ENCODE measurements at regions not wholly inside any gene's neighbourhood (a gene's known extent, or its start where the extent isn't known, plus 50 kb on each side); places are given as distances from the start of the nearest gene placed in this dataset.

DNA sequence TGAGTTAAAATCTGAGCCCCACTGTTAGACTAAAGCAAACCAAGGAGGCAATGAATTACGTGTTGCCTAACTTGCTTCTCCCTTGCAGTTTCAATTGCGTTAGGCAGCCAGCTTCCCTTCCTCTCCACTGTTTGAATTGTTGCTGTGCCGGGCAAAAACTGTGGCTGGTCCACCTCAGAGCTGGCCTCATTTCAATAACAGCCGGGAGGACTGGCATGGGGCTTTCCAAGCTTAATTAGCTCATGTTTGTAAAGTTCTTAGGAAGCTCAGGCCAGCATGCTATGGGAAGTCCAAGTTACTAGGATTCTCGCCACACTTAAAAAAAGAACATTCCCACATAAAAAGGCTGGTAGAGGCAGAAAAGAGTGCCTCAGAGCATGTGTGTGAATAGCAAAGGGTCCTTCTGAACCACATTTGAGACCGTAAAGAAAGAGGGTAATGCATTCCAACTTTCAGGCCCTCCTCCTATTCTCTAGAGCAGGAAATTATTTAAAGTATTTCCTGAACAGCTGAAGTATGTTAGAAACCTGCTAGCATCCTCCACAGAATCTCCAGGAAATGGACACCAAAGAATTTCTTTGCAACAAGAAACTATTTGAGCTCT, 79.0 kb upstream of the SMURF2 start:
- TF ChIP-seq, protein P1, sequence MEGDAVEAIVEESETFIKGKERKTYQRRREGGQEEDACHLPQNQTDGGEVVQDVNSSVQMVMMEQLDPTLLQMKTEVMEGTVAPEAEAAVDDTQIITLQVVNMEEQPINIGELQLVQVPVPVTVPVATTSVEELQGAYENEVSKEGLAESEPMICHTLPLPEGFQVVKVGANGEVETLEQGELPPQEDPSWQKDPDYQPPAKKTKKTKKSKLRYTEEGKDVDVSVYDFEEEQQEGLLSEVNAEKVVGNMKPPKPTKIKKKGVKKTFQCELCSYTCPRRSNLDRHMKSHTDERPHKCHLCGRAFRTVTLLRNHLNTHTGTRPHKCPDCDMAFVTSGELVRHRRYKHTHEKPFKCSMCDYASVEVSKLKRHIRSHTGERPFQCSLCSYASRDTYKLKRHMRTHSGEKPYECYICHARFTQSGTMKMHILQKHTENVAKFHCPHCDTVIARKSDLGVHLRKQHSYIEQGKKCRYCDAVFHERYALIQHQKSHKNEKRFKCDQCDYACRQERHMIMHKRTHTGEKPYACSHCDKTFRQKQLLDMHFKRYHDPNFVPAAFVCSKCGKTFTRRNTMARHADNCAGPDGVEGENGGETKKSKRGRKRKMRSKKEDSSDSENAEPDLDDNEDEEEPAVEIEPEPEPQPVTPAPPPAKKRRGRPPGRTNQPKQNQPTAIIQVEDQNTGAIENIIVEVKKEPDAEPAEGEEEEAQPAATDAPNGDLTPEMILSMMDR (IDR thresholded peaks at IDR 0.05) = no peak
- TF ChIP-seq POLR2A (IDR thresholded peaks at IDR 0.05) = no peak

All from thyroid gland (tissue), 4 donors.